GM21515 (cell line): ENCODE measurements at regions not wholly inside any gene's neighbourhood (a gene's known extent, or its start where the extent isn't known, plus 50 kb on each side); places are given as distances from the start of the nearest gene placed in this dataset.

Experiments
- ATAC-seq: cut with Tn5 transposase; IDR thresholded peaks from one replicate; pipeline ENCODE4 v1.9.1; 2021; ENCODE audit not compliant: unreplicated experiment

GRCh38 chr2:81703831-81704230, 1399.3 kb upstream of the LRRTM1 start:
- ATAC-seq = no peak

- ATAC-seq = no peak
These were observed 1388.0 kb upstream of the LRRTM1 start for GRCh38 chr2:81692566-81692965.

- ATAC-seq = no peak
These were observed 1371.1 kb upstream of the LRRTM1 start for GRCh38 chr2:81675641-81676040.

GRCh38 chr2:81672923-81673322, 1368.4 kb upstream of the LRRTM1 start:
- no peak for ATAC-seq

- no peak for ATAC-seq
These were observed 1368.0 kb upstream of the LRRTM1 start for GRCh38 chr2:81672516-81672915.

GRCh38 chr2:81670885-81671284, 1366.3 kb upstream of the LRRTM1 start:
- ATAC-seq = no peak

- no peak for ATAC-seq
These were observed 1356.5 kb upstream of the LRRTM1 start for GRCh38 chr2:81661081-81661480.

- no peak for ATAC-seq
These were observed 1353.7 kb upstream of the LRRTM1 start for GRCh38 chr2:81658227-81658626.

GRCh38 chr2:81650048-81650971, 1345.8 kb upstream of the LRRTM1 start:
- no peak for ATAC-seq

GRCh38 chr2:81648806-81649205, 1344.3 kb upstream of the LRRTM1 start:
- no peak for ATAC-seq

- ATAC-seq = no peak
These were observed 1343.8 kb upstream of the LRRTM1 start for GRCh38 chr2:81648370-81648769.

- ATAC-seq = no peak
These were observed 1343.2 kb upstream of the LRRTM1 start for GRCh38 chr2:81647715-81648230.

GRCh38 chr2:81645745-81646301, 1341.3 kb upstream of the LRRTM1 start:
- no peak for ATAC-seq

- ATAC-seq = no peak
These were observed 1339.6 kb upstream of the LRRTM1 start for GRCh38 chr2:81644189-81644588.

GRCh38 chr2:81624825-81625224, 1320.3 kb upstream of the LRRTM1 start:
- ATAC-seq = no peak

- no peak for ATAC-seq
These were observed 1295.5 kb upstream of the LRRTM1 start for GRCh38 chr2:81600088-81600487.

- no peak for ATAC-seq
These were observed 1293.9 kb upstream of the LRRTM1 start for GRCh38 chr2:81598453-81598852.

- ATAC-seq = no peak
These were observed 1284.9 kb upstream of the LRRTM1 start for GRCh38 chr2:81589406-81589805.

GRCh38 chr2:81583311-81584108, 1279.0 kb upstream of the LRRTM1 start:
- no peak for ATAC-seq

GRCh38 chr2:81576713-81577112, 1272.2 kb upstream of the LRRTM1 start:
- no peak for ATAC-seq

- no peak for ATAC-seq
These were observed 1246.6 kb upstream of the LRRTM1 start for GRCh38 chr2:81551040-81551634.
